ENCODE measurements at regions not wholly inside any gene's neighbourhood (a gene's known extent, or its start where the extent isn't known, plus 50 kb on each side); places are given as distances from the start of the nearest gene placed in this dataset.

DNA sequence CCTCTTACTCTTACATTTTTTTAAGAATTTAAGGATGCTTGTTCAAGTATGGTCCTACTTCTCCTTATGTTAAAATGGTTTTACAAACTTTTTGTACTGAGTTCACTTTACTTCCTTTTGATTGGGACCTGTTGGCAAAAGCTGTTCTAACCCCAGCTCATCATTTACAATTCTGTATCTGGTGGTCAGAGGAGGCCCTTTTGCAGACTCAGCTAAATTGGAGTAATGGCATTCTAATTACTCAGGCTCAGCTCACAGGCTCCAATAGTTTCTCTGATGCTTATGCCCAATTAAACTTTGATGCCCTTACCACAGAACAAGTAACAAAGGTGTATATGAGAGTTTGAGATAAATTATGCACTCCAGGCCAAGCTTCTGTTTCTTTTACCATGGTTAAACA, 1632.0 kb downstream of the UQCRFS1 start:
- no peak for DNase-seq
